ENCODE measurements at regions not wholly inside any gene's neighbourhood (a gene's known extent, or its start where the extent isn't known, plus 50 kb on each side); places are given as distances from the start of the nearest gene placed in this dataset.
A peak's percentile ranks its signal among the peaks of the same experiment; 100 is the strongest.

GRCh38 chr2:21452263-21452662, 328.5 kb downstream of the TDRD15 start:
- peak overlapping the region; percentile 64 for H3K23ac ChIP-seq (ENCODE audit: low read depth, low read length)
- WGBS, 2 experiments (ENCODE audit: extremely low coverage in 2 of 2, insufficient read length in 1 of 2), result no CpG with 5 or more reads among the region's 5 CpGs
- H3K4ac ChIP-seq (ENCODE audit: low read depth, low read length), result peak overlapping the region; percentile 93
- no TSS peak for BruUV-seq (replicated peaks)
- H2AK5ac ChIP-seq (ENCODE audit: low read depth, low read length), result peak overlapping the region; percentile 98
- peak overlapping the region; percentile 96 for H2BK120ac ChIP-seq (ENCODE audit: low read depth, low read length)
- peak overlapping the region; percentile 80 for H3K18ac ChIP-seq (ENCODE audit: low read depth, low read length)
- H3K27ac ChIP-seq (ENCODE audit: insufficient read depth, low read length), result 0 out of 2 replicates have a peak overlapping the region, but pooled peaks have one; percentile 40
- peak overlapping the region; percentile 84 for H4K91ac ChIP-seq (ENCODE audit: insufficient read depth, low read depth, low read length)
- ChIA-PET POLR2A (ENCODE audit: unreplicated experiment) (no interaction called here), CTCF (interaction anchor here (1.0 kb wide), 1 partner anchor 10 kb away, joined by 3 read pairs; no protein-coding TSS in a partner anchor)
- no peaks in the 10 kb centered on the region for H4K20me1 ChIP-seq (ENCODE audit: insufficient read depth, low read length)
- H2BK15ac ChIP-seq (ENCODE audit: low read depth, low read length), result peak overlapping the region; percentile 96; the same call in 2 of the 3 replicates
- H2BK5ac ChIP-seq (ENCODE audit: low read depth, low read length, poor library complexity, severe bottlenecking), result peak overlapping the region; percentile 62
- no peak overlapping the region for H2AK9ac ChIP-seq (replicated peaks; ENCODE audit: low read depth, low read length, poor library complexity)
- no peaks in the 10 kb centered on the region for H3K79me1 ChIP-seq (ENCODE audit: low read depth in 1 of 2, low read length in 2 of 2)
- no peak overlapping the region for H3K56ac ChIP-seq (ENCODE audit: extremely low read depth, insufficient read depth, low read length)
- peak overlapping the region; percentile 90; the same call in 1 of the 2 replicates for H3K14ac ChIP-seq (replicated peaks; ENCODE audit: low read depth, low read length)
- no peak for TF ChIP-seq CEBPB (IDR thresholded peaks at IDR 0.05; ENCODE audit: low read depth, low read length)
- no peak for TF ChIP-seq RCOR1 (IDR thresholded peaks at IDR 0.05; ENCODE audit: insufficient replicate concordance, low read length)
- no peak for TF ChIP-seq FOS (IDR thresholded peaks at IDR 0.05; ENCODE audit: low read depth, low read length)
- TF ChIP-seq USF2 (IDR thresholded peaks at IDR 0.05; ENCODE audit: low read depth, low read length), result no peak
- no peak for TF ChIP-seq ELK1 (IDR thresholded peaks at IDR 0.05; ENCODE audit: borderline replicate concordance, low read depth, low read length)
- TF ChIP-seq NFE2L2 (IDR thresholded peaks at IDR 0.05; ENCODE audit: low read depth, low read length), result no peak
- TF ChIP-seq CHD1 (IDR thresholded peaks at IDR 0.05; ENCODE audit: low read depth, low read length), result no peak
- no peak for TF ChIP-seq POLR2A (IDR thresholded peaks at IDR 0.05; ENCODE audit: low read depth, low read length)
- peak overlapping the region; percentile 96 for H2BK20ac ChIP-seq (ENCODE audit: low read depth, low read length)
- H3K4me1 ChIP-seq (ENCODE audit: control insufficient read depth, insufficient read depth, low read length), result peaks cover 21% of the 10 kb centered on the region; the same call in 1 of the 2 replicates
- H4K8ac ChIP-seq (ENCODE audit: low read depth in 2 of 2, low read length in 2 of 2), result peak overlapping the region; percentile 46 to 87; a peak in 3 of 4 replicates
- in situ Hi-C loops (cut with MboI; ENCODE audit: low sequenced_read_pairs) (no loop called here), dilution Hi-C loops (cut with HindIII; ENCODE audit: low sequenced_read_pairs, unreplicated experiment) (no loop called here), intact Hi-C loops (cut with micrococcal nuclease) (no loop called here)
- H3K9me1 ChIP-seq (ENCODE audit: insufficient read depth, low read length), result peaks cover 15% of the 10 kb centered on the region
- H3K36me3 ChIP-seq (ENCODE audit: control insufficient read depth, insufficient read depth, low read length), result no peaks in the 10 kb centered on the region
- DNase-seq (no peak), ATAC-seq (ENCODE audit: low read depth) (no peak)
- peak overlapping the region; percentile 83 for H4K5ac ChIP-seq (ENCODE audit: low read depth, low read length)
- no peak overlapping the region for H3K4me3 ChIP-seq (ENCODE audit: insufficient read depth, low read depth, low read length)
- H3K4me2 ChIP-seq (ENCODE audit: low read depth, low read length), result no peak overlapping the region
- H2AFZ ChIP-seq (replicated peaks; ENCODE audit: low read length, poor library complexity), result peak overlapping the region; percentile 28
- H3K9ac ChIP-seq (ENCODE audit: low read depth, low read length), result no peak overlapping the region
- H3K9me3 ChIP-seq (ENCODE audit: control insufficient read depth, insufficient read depth, low read length), result no peaks in the 10 kb centered on the region
- no peaks in the 10 kb centered on the region for H3K27me3 ChIP-seq (ENCODE audit: control insufficient read depth, insufficient read depth, low read length)

All from IMR-90 (cell line).